Skeletal muscle satellite cell (primary cell): ENCODE measurements at regions not wholly inside any gene's neighbourhood (a gene's known extent, or its start where the extent isn't known, plus 50 kb on each side); places are given as distances from the start of the nearest gene placed in this dataset.
A peak's percentile ranks its signal among the peaks of the same experiment; 100 is the strongest.

Experiments
- H3K27me3 ChIP-seq: 2 replicates; pipeline ENCODE4 v1.7.0; 2013; ENCODE audit warnings: low read length; ENCODE audit not compliant: control insufficient read depth, insufficient read depth
- H3K36me3 ChIP-seq: 2 replicates; pipeline ENCODE4 v1.7.0; 2013; ENCODE audit warnings: mild to moderate bottlenecking, control low read depth, low read length; ENCODE audit not compliant: insufficient read depth
- H3K4me1 ChIP-seq: 2 replicates; pipeline ENCODE4 v1.7.0; 2013; ENCODE audit warnings: low read length; ENCODE audit not compliant: control insufficient read depth, insufficient read depth
- H3K4me2 ChIP-seq: 2 replicates; pipeline ENCODE4 v1.7.0; 2013; ENCODE audit warnings: mild to moderate bottlenecking, low read length
- H3K4me3 ChIP-seq: 2 replicates; pipeline ENCODE4 v1.7.0; 2013; ENCODE audit warnings: low read length
- H3K9ac ChIP-seq: 2 replicates; pipeline ENCODE4 v1.7.0; 2013; ENCODE audit warnings: mild to moderate bottlenecking, low read depth, low read length, moderate library complexity
- H3K9me3 ChIP-seq: replicated peaks from 2 replicates; pipeline ENCODE4 v1.7.0; 2013; ENCODE audit warnings: mild to moderate bottlenecking, control low read depth, low read length

GRCh38 chr7:41207141-41207540 lies 495.7 kb downstream of the INHBA start:
- Histone ChIP-seq H3K4me3 (no peak overlapping the region), H3K27me3 (no peaks in the 10 kb centered on the region), H3K9me3 (no peaks in the 10 kb centered on the region), H3K36me3 (no peaks in the 10 kb centered on the region), H3K4me1 (no peaks in the 10 kb centered on the region), H3K4me2 (no peak overlapping the region), H3K9ac (no peak overlapping the region)

- Histone ChIP-seq H3K36me3 (no peaks in the 10 kb centered on the region), H3K4me2 (no peak overlapping the region), H3K9me3 (no peaks in the 10 kb centered on the region), H3K27me3 (no peaks in the 10 kb centered on the region), H3K4me3 (no peak overlapping the region), H3K9ac (no peak overlapping the region), H3K4me1 (no peaks in the 10 kb centered on the region)
Measured at GRCh38 chr7:41206267-41206666, 496.6 kb downstream of the INHBA start.

- H3K36me3 ChIP-seq = no peaks in the 10 kb centered on the region
- no peaks in the 10 kb centered on the region for H3K27me3 ChIP-seq
- no peak overlapping the region for H3K4me3 ChIP-seq
- H3K4me2 ChIP-seq = no peak overlapping the region
- H3K4me1 ChIP-seq = no peaks in the 10 kb centered on the region
- H3K9ac ChIP-seq = no peak overlapping the region
- no peaks in the 10 kb centered on the region for H3K9me3 ChIP-seq
Measured at GRCh38 chr7:41205600-41205999, 497.3 kb downstream of the INHBA start.

- Histone ChIP-seq H3K36me3 (no peaks in the 10 kb centered on the region), H3K4me2 (no peak overlapping the region), H3K9me3 (no peaks in the 10 kb centered on the region), H3K4me1 (no peaks in the 10 kb centered on the region), H3K4me3 (no peak overlapping the region), H3K9ac (no peak overlapping the region), H3K27me3 (no peaks in the 10 kb centered on the region)
Measured at GRCh38 chr7:41203542-41203941, 499.3 kb downstream of the INHBA start.

- H3K27me3 ChIP-seq = no peaks in the 10 kb centered on the region
- H3K4me3 ChIP-seq = no peak overlapping the region
- H3K36me3 ChIP-seq = no peaks in the 10 kb centered on the region
Measured at GRCh38 chr7:41201021-41201420, 501.9 kb downstream of the INHBA start.

GRCh38 chr7:41199136-41199535 lies 503.8 kb downstream of the INHBA start:
- H3K27me3 ChIP-seq = no peaks in the 10 kb centered on the region
- H3K4me2 ChIP-seq = no peak overlapping the region
- H3K4me3 ChIP-seq = no peak overlapping the region
- peaks cover 5% of the 10 kb centered on the region for H3K4me1 ChIP-seq
- H3K9me3 ChIP-seq = no peaks in the 10 kb centered on the region
- H3K9ac ChIP-seq = no peak overlapping the region
- H3K36me3 ChIP-seq = no peaks in the 10 kb centered on the region

More at GRCh38 chr7:41201021-41201420, 501.9 kb downstream of the INHBA start:
- Histone ChIP-seq H3K9me3 (no peaks in the 10 kb centered on the region), H3K9ac (no peak overlapping the region), H3K4me1 (peaks cover 5% of the 10 kb centered on the region), H3K4me2 (no peak overlapping the region)

- H3K4me1 ChIP-seq = peaks cover 5% of the 10 kb centered on the region
- no peaks in the 10 kb centered on the region for H3K9me3 ChIP-seq
- H3K4me2 ChIP-seq = no peak overlapping the region
- H3K4me3 ChIP-seq = no peak overlapping the region
- no peaks in the 10 kb centered on the region for H3K36me3 ChIP-seq
- H3K9ac ChIP-seq = no peak overlapping the region
- H3K27me3 ChIP-seq = no peaks in the 10 kb centered on the region
Measured at GRCh38 chr7:41198502-41198901, 504.4 kb downstream of the INHBA start.

- Histone ChIP-seq H3K9me3 (no peaks in the 10 kb centered on the region), H3K4me1 (peaks cover 5% of the 10 kb centered on the region), H3K4me2 (no peak overlapping the region), H3K4me3 (no peak overlapping the region), H3K27me3 (no peaks in the 10 kb centered on the region), H3K9ac (no peak overlapping the region), H3K36me3 (no peaks in the 10 kb centered on the region)
Measured at GRCh38 chr7:41197769-41198168, 505.1 kb downstream of the INHBA start.

- H3K9me3 ChIP-seq = no peaks in the 10 kb centered on the region
- H3K9ac ChIP-seq = no peak overlapping the region
- H3K4me2 ChIP-seq = no peak overlapping the region
- H3K36me3 ChIP-seq = no peaks in the 10 kb centered on the region
- peaks cover 27% of the 10 kb centered on the region for H3K4me1 ChIP-seq
- H3K4me3 ChIP-seq = no peak overlapping the region
- no peaks in the 10 kb centered on the region for H3K27me3 ChIP-seq
Measured at GRCh38 chr7:41193738-41194282, 509.1 kb downstream of the INHBA start.

GRCh38 chr7:41190581-41190980 lies 512.3 kb downstream of the INHBA start:
- Histone ChIP-seq H3K4me2 (no peak overlapping the region), H3K4me3 (no peak overlapping the region), H3K4me1 (peaks cover 39% of the 10 kb centered on the region), H3K36me3 (no peaks in the 10 kb centered on the region), H3K9ac (peak overlapping the region; percentile 57), H3K9me3 (no peaks in the 10 kb centered on the region), H3K27me3 (no peaks in the 10 kb centered on the region)

GRCh38 chr7:41189866-41190265 lies 513.0 kb downstream of the INHBA start:
- Histone ChIP-seq H3K27me3 (no peaks in the 10 kb centered on the region), H3K9ac (peak overlapping the region; percentile 82), H3K4me3 (peak overlapping the region; percentile 12), H3K4me2 (peak overlapping the region; percentile 52), H3K9me3 (no peaks in the 10 kb centered on the region), H3K36me3 (no peaks in the 10 kb centered on the region), H3K4me1 (peaks cover 39% of the 10 kb centered on the region)
